Spleen (tissue), 11 donors: ENCODE measurements at regions not wholly inside any gene's neighbourhood (a gene's known extent, or its start where the extent isn't known, plus 50 kb on each side); places are given as distances from the start of the nearest gene placed in this dataset.

Experiments used
- DNase-seq: peaks from one replicate; pipeline ENCODE4 v3.0.0-alpha.2; 2020
- H3K27ac ChIP-seq, 8 donors: fragments of 200-600 bp; sonication (generic) in 7 of 8; 1 replicate in 4 of 8; 2 replicates in 4 of 8; pipeline versions ENCODE4 v1.5.0 to v1.8.0; 2016 to 2021; ENCODE audit warnings: inconsistent platforms in 4 of 8, mild to moderate bottlenecking in 4 of 8, moderate library complexity in 1 of 8
- H3K27me3 ChIP-seq, 7 donors: fragments of 200-600 bp; sonication (generic) in 6 of 7; replicated peaks in 1 of 7; 1 replicate in 4 of 7; 2 replicates in 3 of 7; pipeline versions ENCODE4 v1.5.0 to v1.8.0; 2016 to 2021; ENCODE audit warnings: inconsistent platforms in 3 of 7, mild to moderate bottlenecking in 1 of 7
- H3K36me3 ChIP-seq, 6 donors: fragments of 200-600 bp; sonication (generic) in 5 of 6; 1 replicate in 4 of 6; 2 replicates in 2 of 6; pipeline versions ENCODE4 v1.5.0 to v1.8.0; 2016 to 2021; ENCODE audit warnings: inconsistent platforms in 2 of 6
- H3K4me1 ChIP-seq, 6 donors: fragments of 200-600 bp; sonication (generic) in 5 of 6; 1 replicate in 3 of 6; 2 replicates in 3 of 6; pipeline versions ENCODE4 v1.5.0 to v1.8.0; 2016 to 2021; ENCODE audit warnings: inconsistent platforms in 3 of 6
- H3K4me3 ChIP-seq, 8 donors: fragments of 200-600 bp; sonication (generic) in 7 of 8; 1 replicate in 4 of 8; 2 replicates in 4 of 8; pipeline versions ENCODE4 v1.5.0 to v1.8.0; 2016 to 2021; ENCODE audit warnings: inconsistent platforms in 4 of 8, mild to moderate bottlenecking in 4 of 8, moderate library complexity in 2 of 8
- H3K9me3 ChIP-seq, 8 donors: fragments of 200-600 bp; sonication (generic) in 7 of 8; 1 replicate in 4 of 8; 2 replicates in 4 of 8; pipeline versions ENCODE4 v1.5.0 to v1.8.0; 2016 to 2021; ENCODE audit warnings: inconsistent platforms in 4 of 8
- POLR2A ChIP-seq, 3 donors: fragments of 450-650 bp; IDR thresholded peaks; one replicate each; pipeline ENCODE4 v1.5.1; 2017; ENCODE audit warnings: antibody characterized with exemption in 3 of 3, mild to moderate bottlenecking in 1 of 3
- POLR2AphosphoS5 ChIP-seq, 3 donors: sonication (generic); formaldehyde crosslinking; IDR thresholded peaks; one replicate each; pipeline ENCODE4 v1.5.1; 2017; ENCODE audit warnings: antibody characterized with exemption in 3 of 3
- WGBS, 5 donors: extraction: QIAGEN DNeasy Blood & Tissue Kit in 3 of 5; methylation state at CpG; one replicate each; pipeline versions ENCODE4 v1.1.5 to v1.1.7; 2013 to 2018; 5-methylcytosine and 5-hydroxymethylcytosine counted together
- intact Hi-C: fragments of 100-400 bp; cut with DNase I; formaldehyde crosslinking; loops from one replicate; pipeline ENCODE4 v1.15.0; 2023; ENCODE audit warnings: low total_unique reads
- TF ChIP-seq, protein P1 (sequence below), 11 experiments: fragments of 200-600 bp in 7 of 11; fragments of 450-650 bp in 4 of 11; sonication (generic) in 4 of 11; IDR thresholded peaks in 8 of 11; conservative IDR thresholded peaks in 3 of 11; 1 replicate in 7 of 11; 2 replicates in 4 of 11; pipeline versions ENCODE4 v1.4.0 to v1.8.0; 2016 to 2021; ENCODE audit warnings: antibody characterized with exemption in 11 of 11, inconsistent platforms in 4 of 11, mild to moderate bottlenecking in 1 of 11
- donor health status: healthy with polysubstance abuse.
- donor health status: DM: no; HTN: no; CAD: no; lungs with moderate emphysema.
- donor health status: DM: no; HTN: no; CAD: no.
- donor health status: Bipolar disorder and iron deficiency.
- donor health status: healthy.
- donor health status: DM: no; HTN: no; CAD: no.
- donor health status: DM: yes; HTN: yes; CAD: no.

DNA sequence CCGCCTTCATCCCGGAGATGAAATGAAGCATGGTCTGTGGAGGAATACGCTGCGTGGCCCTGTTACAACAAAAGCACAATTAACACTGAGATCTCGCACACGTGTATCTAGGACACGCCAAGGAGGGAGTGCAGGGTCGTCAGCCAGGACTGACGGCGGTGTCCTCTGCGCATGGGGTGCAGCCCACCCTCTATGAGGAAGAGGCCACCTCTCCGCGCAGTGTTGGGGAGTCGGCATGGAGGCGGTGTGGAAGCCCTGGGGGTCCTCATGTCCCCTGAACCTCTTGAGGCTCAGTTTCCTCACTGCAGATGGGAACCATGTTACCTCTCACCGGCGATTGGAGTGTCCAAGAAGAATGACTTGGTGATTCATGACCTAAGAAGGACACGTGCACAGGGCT, 86.0 kb upstream of the ZNF236 start:
- Histone ChIP-seq H3K27me3 (peaks cover 0 to 9% (median 0%) of the 10 kb centered on the region in 7 donors), H3K9me3 (no peaks in the 10 kb centered on the region), H3K27ac (no peak overlapping the region), H3K4me3 (no peak overlapping the region), H3K36me3 (no peaks in the 10 kb centered on the region), H3K4me1 (peaks cover 0 to 5% (median 0%) of the 10 kb centered on the region in 6 donors)
- TF ChIP-seq, protein P1, sequence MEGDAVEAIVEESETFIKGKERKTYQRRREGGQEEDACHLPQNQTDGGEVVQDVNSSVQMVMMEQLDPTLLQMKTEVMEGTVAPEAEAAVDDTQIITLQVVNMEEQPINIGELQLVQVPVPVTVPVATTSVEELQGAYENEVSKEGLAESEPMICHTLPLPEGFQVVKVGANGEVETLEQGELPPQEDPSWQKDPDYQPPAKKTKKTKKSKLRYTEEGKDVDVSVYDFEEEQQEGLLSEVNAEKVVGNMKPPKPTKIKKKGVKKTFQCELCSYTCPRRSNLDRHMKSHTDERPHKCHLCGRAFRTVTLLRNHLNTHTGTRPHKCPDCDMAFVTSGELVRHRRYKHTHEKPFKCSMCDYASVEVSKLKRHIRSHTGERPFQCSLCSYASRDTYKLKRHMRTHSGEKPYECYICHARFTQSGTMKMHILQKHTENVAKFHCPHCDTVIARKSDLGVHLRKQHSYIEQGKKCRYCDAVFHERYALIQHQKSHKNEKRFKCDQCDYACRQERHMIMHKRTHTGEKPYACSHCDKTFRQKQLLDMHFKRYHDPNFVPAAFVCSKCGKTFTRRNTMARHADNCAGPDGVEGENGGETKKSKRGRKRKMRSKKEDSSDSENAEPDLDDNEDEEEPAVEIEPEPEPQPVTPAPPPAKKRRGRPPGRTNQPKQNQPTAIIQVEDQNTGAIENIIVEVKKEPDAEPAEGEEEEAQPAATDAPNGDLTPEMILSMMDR (IDR thresholded peaks at IDR 0.05 in 8 of 11, conservative IDR thresholded peaks at IDR 0.05 in 3 of 11) = no peak
- TF ChIP-seq POLR2A (IDR thresholded peaks at IDR 0.05) = no peak
- no peak for TF ChIP-seq POLR2AphosphoS5 (IDR thresholded peaks at IDR 0.05)
- intact Hi-C loops = no loop called here
- no peak for DNase-seq
- 89 to 93% (median 92%) methylated on average over 14 to 18 of the region's 18 CpGs for WGBS, 5 donors

DNA sequence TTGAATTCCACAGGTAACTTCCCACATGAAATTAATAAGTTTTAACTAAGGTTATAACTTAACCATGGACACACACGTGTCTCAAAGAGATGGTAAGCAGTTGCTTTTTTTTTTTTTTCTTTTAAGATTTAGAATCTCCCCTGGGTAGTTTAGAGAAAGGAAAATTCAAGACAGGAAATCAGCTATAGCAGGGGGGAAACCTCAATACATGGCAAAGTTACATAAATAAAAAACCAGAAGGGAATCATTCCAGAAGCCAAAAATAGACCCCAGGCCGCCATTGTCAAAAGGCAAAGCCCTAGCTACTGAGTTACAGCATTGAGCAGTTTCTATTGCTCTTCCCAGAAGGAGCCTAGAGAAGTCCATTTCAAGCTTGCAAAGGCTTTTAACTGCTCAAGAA, 91.5 kb upstream of the ZNF236 start:
- intact Hi-C loops = no loop called here
- Histone ChIP-seq H3K27me3 (peaks cover 0 to 11% (median 0%) of the 10 kb centered on the region in 7 donors), H3K9me3 (peaks cover 0 to 13% (median 3%) of the 10 kb centered on the region in 8 donors), H3K4me1 (no peaks in the 10 kb centered on the region), H3K27ac (no peak overlapping the region), H3K36me3 (no peaks in the 10 kb centered on the region), H3K4me3 (no peak overlapping the region)
- TF ChIP-seq POLR2A (IDR thresholded peaks at IDR 0.05) = no peak
- DNase-seq = no peak
- 14 to 31% (median 22%) methylated on average over 2 of the region's 2 CpGs for WGBS, 5 donors

DNA sequence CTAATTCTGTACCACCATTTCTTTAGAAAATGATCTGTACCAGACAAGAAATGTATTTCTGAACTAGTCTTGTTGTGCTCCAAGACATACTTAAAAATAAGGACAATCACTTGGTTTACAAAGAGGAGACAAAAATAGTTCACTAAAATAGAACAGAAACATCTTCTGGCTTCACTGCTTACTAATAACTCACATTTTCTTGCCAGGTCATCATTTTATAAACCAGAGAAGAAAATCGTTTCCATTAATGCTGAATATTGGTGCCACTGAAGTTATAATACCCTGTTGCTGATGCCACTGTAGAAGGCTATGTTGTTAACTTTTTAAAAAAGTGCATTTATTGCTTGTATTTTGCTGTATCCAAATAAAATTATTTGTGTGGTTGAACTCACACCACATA, 94.8 kb upstream of the ZNF236 start:
- Histone ChIP-seq H3K27ac (no peak overlapping the region), H3K4me1 (no peaks in the 10 kb centered on the region), H3K27me3 (peaks cover 0 to 11% (median 0%) of the 10 kb centered on the region in 7 donors), H3K36me3 (no peaks in the 10 kb centered on the region), H3K9me3 (peaks cover 0 to 13% (median 3%) of the 10 kb centered on the region in 8 donors), H3K4me3 (no peak overlapping the region)
- 50 to 87% (median 69%) methylated on average over 1 of the region's 1 CpG for WGBS, 5 donors
- intact Hi-C loops = no loop called here
- no peak for DNase-seq
- no peak for TF ChIP-seq POLR2AphosphoS5 (IDR thresholded peaks at IDR 0.05)
- TF ChIP-seq, protein P1 (IDR thresholded peaks at IDR 0.05 in 8 of 11, conservative IDR thresholded peaks at IDR 0.05 in 3 of 11) = no peak
- no peak for TF ChIP-seq POLR2A (IDR thresholded peaks at IDR 0.05)

DNA sequence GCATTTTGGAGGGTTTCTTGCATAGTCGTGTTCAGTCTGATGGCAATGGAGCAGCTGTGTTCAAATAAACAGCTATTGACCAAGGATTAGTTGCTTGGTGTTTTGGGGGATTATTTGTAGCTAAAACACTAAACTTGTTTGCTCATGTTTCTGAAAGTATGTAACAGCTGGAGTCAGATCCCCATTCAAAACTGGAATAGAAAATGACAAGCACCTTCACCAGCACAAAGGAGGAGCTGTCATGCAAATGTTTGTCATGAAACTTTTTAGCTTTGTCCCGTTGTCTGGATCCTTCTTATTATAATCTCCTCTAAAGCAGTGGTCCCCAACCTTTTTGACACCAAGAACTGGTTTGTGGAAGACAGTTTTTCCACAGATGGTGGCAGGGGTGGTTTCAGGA, 96.9 kb upstream of the ZNF236 start:
- WGBS, 5 donors = 37 to 84% (median 63%) methylated on average over 2 of the region's 2 CpGs

More for the DNA sequence above, 96.9 kb upstream of the ZNF236 start:
- no peak for TF ChIP-seq POLR2AphosphoS5 (IDR thresholded peaks at IDR 0.05)
- TF ChIP-seq, protein P1 (IDR thresholded peaks at IDR 0.05 in 8 of 11, conservative IDR thresholded peaks at IDR 0.05 in 3 of 11) = no peak
- no peak for TF ChIP-seq POLR2A (IDR thresholded peaks at IDR 0.05)
- no peak overlapping the region for H3K4me3 ChIP-seq
- H3K27me3 ChIP-seq = no peaks in the 10 kb centered on the region
- peaks cover 0 to 17% (median 8%) of the 10 kb centered on the region in 6 donors for H3K4me1 ChIP-seq
- peaks cover 0 to 13% (median 3%) of the 10 kb centered on the region in 8 donors for H3K9me3 ChIP-seq
- intact Hi-C loops = no loop called here
- H3K36me3 ChIP-seq = no peaks in the 10 kb centered on the region
- H3K27ac ChIP-seq = no peak overlapping the region
- no peak for DNase-seq
